Peyer's patch (tissue), 4 donors: ENCODE measurements at regions not wholly inside any gene's neighbourhood (a gene's known extent, or its start where the extent isn't known, plus 50 kb on each side); places are given as distances from the start of the nearest gene placed in this dataset.

Experiments
- DNase-seq, 3 donors: peaks; one replicate each; pipeline ENCODE4 v3.0.0-alpha.2; 2017 to 2019
- H3K27ac ChIP-seq, 4 donors: fragments of 200-600 bp; sonication (generic); one replicate each; pipeline ENCODE4 v1.5.1; 2016 to 2019
- H3K27me3 ChIP-seq, 2 donors: fragments of 200-600 bp; sonication (generic); one replicate each; pipeline ENCODE4 v1.5.1; 2019
- H3K36me3 ChIP-seq, 3 donors: fragments of 200-600 bp; sonication (generic); one replicate each; pipeline ENCODE4 v1.5.1; 2016 to 2019
- H3K4me1 ChIP-seq, 4 donors: fragments of 200-600 bp; sonication (generic); one replicate each; pipeline ENCODE4 v1.5.1; 2016 to 2019
- H3K4me3 ChIP-seq, 4 donors: fragments of 200-600 bp; sonication (generic); 1 replicate in 3 of 4; 2 replicates in 1 of 4; pipeline ENCODE4 v1.5.1; 2016 to 2019; ENCODE audit warnings: mild to moderate bottlenecking in 1 of 4
- H3K9me3 ChIP-seq, 4 donors: fragments of 200-600 bp; sonication (generic); one replicate each; pipeline ENCODE4 v1.5.1; 2016 to 2019; ENCODE audit warnings: mild to moderate bottlenecking in 1 of 4
- CTCF ChIP-seq, 6 experiments: fragments of 450-650 bp in 4 of 6; fragments of 200-600 bp in 2 of 6; sonication (generic) in 1 of 6; IDR thresholded peaks; one replicate each; pipeline ENCODE4 v1.5.1; 2017 to 2019; ENCODE audit warnings: antibody characterized with exemption in 6 of 6, mild to moderate bottlenecking in 3 of 6, moderate library complexity in 1 of 6
- POLR2A ChIP-seq, 2 donors: fragments of 450-650 bp; IDR thresholded peaks; one replicate each; pipeline ENCODE4 v1.5.1; 2017; ENCODE audit warnings: antibody characterized with exemption in 2 of 2, mild to moderate bottlenecking in 2 of 2, moderate library complexity in 2 of 2

DNA sequence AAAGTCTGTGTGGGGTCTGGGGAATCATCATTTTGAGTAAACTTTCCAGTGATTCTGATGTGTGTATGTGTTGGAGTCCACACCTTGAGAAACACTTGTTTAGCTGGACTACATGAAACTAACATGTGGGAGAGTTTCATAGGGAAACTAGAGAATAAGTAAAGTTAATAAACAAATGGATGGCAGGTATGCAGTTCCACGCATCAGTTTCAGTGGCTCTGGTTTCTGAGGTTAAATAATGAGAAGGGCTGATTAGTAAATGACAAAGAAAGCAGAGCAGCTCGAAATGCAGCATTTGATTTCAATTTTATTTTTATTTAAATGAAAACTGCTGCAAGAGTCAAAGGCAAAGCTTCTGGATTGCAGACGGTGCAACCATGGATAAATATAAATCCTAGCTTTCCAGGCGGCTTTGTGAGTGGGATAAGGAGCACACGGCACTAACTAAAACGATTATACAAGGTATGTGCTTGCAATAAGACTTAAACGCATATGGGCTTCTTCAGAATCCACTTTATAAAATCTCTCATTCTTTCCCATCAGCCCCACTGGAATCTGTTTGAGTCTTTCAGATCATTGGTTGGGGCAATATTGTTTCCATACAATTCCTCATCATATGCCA lies 310.7 kb downstream of the PLPP3 start:
- H3K4me3 ChIP-seq, result no peak overlapping the region
- no peak overlapping the region for H3K27ac ChIP-seq
- no peaks in the 10 kb centered on the region for H3K27me3 ChIP-seq
- no peak for DNase-seq
- no peaks in the 10 kb centered on the region for H3K4me1 ChIP-seq
- TF ChIP-seq CTCF (IDR thresholded peaks at IDR 0.05) (no peak), POLR2A (IDR thresholded peaks at IDR 0.05) (no peak)
- no peaks in the 10 kb centered on the region for H3K9me3 ChIP-seq
- H3K36me3 ChIP-seq, result no peaks in the 10 kb centered on the region

GRCh38 chr1:56267611-56268010 lies 311.8 kb downstream of the PLPP3 start:
- Histone ChIP-seq H3K4me3 (no peak overlapping the region), H3K36me3 (no peaks in the 10 kb centered on the region), H3K27me3 (no peaks in the 10 kb centered on the region), H3K27ac (no peak overlapping the region), H3K9me3 (no peaks in the 10 kb centered on the region), H3K4me1 (no peaks in the 10 kb centered on the region)
- DNase-seq, result no peak
- TF ChIP-seq POLR2A (IDR thresholded peaks at IDR 0.05), result no peak
- TF ChIP-seq CTCF (IDR thresholded peaks at IDR 0.05), result no peak

GRCh38 chr1:56266359-56266758 lies 313.0 kb downstream of the PLPP3 start:
- Histone ChIP-seq H3K27me3 (no peaks in the 10 kb centered on the region), H3K9me3 (no peaks in the 10 kb centered on the region), H3K4me3 (no peak overlapping the region), H3K36me3 (no peaks in the 10 kb centered on the region), H3K27ac (no peak overlapping the region), H3K4me1 (no peaks in the 10 kb centered on the region)
- TF ChIP-seq POLR2A (IDR thresholded peaks at IDR 0.05) (no peak), CTCF (IDR thresholded peaks at IDR 0.05) (no peak)
- no peak for DNase-seq

DNA sequence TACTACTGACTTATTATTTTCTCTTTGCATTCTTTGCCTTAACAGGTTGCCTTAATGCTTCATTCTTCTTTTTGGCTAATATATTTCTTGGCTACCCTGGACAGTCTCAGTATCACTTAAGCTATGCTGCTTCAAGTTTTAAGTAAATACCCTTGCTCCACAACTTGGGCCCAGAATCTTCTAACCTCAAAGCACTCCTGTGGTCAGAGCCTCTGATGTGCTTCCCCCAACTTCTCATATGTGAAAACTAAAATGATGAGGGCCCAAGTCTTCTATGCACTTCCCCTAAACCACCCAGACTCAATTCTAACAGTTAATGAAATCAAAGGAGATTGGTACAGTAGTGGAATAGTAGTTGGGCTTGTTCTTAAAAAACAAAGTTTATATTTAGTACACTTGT lies 314.1 kb downstream of the PLPP3 start:
- no peak overlapping the region for H3K4me3 ChIP-seq
- no peaks in the 10 kb centered on the region for H3K9me3 ChIP-seq
- no peak overlapping the region for H3K27ac ChIP-seq
- H3K36me3 ChIP-seq, result no peaks in the 10 kb centered on the region
- no peak for DNase-seq
- no peaks in the 10 kb centered on the region for H3K4me1 ChIP-seq
- TF ChIP-seq POLR2A (IDR thresholded peaks at IDR 0.05) (no peak), CTCF (IDR thresholded peaks at IDR 0.05) (no peak)
- H3K27me3 ChIP-seq, result no peaks in the 10 kb centered on the region

- Histone ChIP-seq H3K27ac (no peak overlapping the region), H3K36me3 (no peaks in the 10 kb centered on the region), H3K4me3 (no peak overlapping the region), H3K27me3 (no peaks in the 10 kb centered on the region), H3K9me3 (no peaks in the 10 kb centered on the region), H3K4me1 (no peaks in the 10 kb centered on the region)
- TF ChIP-seq POLR2A (IDR thresholded peaks at IDR 0.05) (no peak), CTCF (IDR thresholded peaks at IDR 0.05) (no peak)
- DNase-seq, result no peak
These were observed 315.5 kb downstream of the PLPP3 start for GRCh38 chr1:56263908-56264307.

DNA sequence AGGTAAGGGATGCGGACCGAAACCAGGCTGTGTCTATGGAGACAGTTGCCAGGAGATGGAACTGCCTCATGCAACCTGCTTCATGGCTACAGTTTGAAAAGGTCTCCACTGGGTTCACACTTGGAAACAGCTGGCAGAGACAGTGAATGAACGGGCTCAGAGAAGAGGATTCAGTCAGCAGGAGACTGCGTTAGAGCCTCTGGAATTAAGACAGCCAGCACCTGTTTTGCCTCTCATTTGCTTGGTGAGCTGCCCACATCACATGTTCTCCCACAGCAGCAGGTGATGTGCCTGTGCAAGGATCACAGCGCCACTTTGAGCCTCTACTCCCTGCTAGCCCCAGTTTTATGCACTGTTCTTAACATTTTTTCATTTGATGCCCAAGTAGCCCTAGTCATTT lies 321.0 kb downstream of the PLPP3 start:
- Histone ChIP-seq H3K4me3 (no peak overlapping the region), H3K36me3 (no peaks in the 10 kb centered on the region), H3K9me3 (no peaks in the 10 kb centered on the region), H3K4me1 (no peaks in the 10 kb centered on the region), H3K27ac (no peak overlapping the region), H3K27me3 (no peaks in the 10 kb centered on the region)
- no peak for TF ChIP-seq CTCF (IDR thresholded peaks at IDR 0.05)
- TF ChIP-seq POLR2A (IDR thresholded peaks at IDR 0.05), result no peak
- no peak for DNase-seq
